Upper lobe of left lung (tissue), 4 donors: ENCODE measurements at regions not wholly inside any gene's neighbourhood (a gene's known extent, or its start where the extent isn't known, plus 50 kb on each side); places are given as distances from the start of the nearest gene placed in this dataset.

ENCODE experiments used
- EP300 ChIP-seq, 4 donors: sonication (generic); formaldehyde crosslinking; IDR thresholded peaks; one replicate each; pipeline ENCODE4 v1.5.1; 2017; ENCODE audit warnings: antibody characterized with exemption in 4 of 4, control low read depth in 2 of 4
- POLR2A ChIP-seq, 4 donors: fragments of 450-650 bp; IDR thresholded peaks; one replicate each; pipeline ENCODE4 v1.5.1; 2016 to 2017; ENCODE audit warnings: antibody characterized with exemption in 4 of 4, mild to moderate bottlenecking in 2 of 4
- POLR2AphosphoS5 ChIP-seq, 2 donors: sonication (generic); formaldehyde crosslinking; IDR thresholded peaks; one replicate each; pipeline ENCODE4 v1.5.1; 2017; ENCODE audit warnings: antibody characterized with exemption in 2 of 2
- TF ChIP-seq, protein P1 (sequence below), 6 experiments: fragments of 450-650 bp in 4 of 6; fragments of 200-600 bp in 2 of 6; sonication (generic) in 2 of 6; IDR thresholded peaks; one replicate each; pipeline ENCODE4 v1.5.1; 2016 to 2019; ENCODE audit warnings: antibody characterized with exemption in 6 of 6

DNA sequence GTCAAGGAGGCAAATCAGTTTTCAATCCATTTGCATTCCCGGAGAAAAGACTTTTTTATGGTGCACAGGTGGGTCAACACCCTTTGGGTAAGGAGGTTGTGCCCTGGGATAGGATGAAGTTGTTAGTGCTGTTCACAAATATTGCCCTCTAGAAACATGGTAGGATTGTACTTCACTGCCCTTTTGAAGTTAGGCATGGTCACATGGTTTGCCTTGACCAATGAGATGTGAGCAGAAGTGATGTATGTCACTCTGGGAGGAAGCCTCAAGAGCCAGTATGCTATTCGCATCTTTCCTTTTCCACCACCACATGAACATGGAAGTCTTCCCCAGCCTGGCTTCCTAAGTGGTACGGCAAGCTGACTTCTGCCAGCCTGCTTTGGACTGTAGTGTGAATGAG lies 182.7 kb downstream of the TMX1 start:
- TF ChIP-seq, protein P1, sequence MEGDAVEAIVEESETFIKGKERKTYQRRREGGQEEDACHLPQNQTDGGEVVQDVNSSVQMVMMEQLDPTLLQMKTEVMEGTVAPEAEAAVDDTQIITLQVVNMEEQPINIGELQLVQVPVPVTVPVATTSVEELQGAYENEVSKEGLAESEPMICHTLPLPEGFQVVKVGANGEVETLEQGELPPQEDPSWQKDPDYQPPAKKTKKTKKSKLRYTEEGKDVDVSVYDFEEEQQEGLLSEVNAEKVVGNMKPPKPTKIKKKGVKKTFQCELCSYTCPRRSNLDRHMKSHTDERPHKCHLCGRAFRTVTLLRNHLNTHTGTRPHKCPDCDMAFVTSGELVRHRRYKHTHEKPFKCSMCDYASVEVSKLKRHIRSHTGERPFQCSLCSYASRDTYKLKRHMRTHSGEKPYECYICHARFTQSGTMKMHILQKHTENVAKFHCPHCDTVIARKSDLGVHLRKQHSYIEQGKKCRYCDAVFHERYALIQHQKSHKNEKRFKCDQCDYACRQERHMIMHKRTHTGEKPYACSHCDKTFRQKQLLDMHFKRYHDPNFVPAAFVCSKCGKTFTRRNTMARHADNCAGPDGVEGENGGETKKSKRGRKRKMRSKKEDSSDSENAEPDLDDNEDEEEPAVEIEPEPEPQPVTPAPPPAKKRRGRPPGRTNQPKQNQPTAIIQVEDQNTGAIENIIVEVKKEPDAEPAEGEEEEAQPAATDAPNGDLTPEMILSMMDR (IDR thresholded peaks at IDR 0.05): no peak
- TF ChIP-seq EP300 (IDR thresholded peaks at IDR 0.05) (no peak), POLR2AphosphoS5 (IDR thresholded peaks at IDR 0.05) (no peak), POLR2A (IDR thresholded peaks at IDR 0.05) (no peak)
